Colonic mucosa (tissue), 4 donors: ENCODE measurements at regions not wholly inside any gene's neighbourhood (a gene's known extent, or its start where the extent isn't known, plus 50 kb on each side); places are given as distances from the start of the nearest gene placed in this dataset.

Experiments used
- DNase-seq: peaks from one replicate; pipeline ENCODE4 v3.0.0-alpha.2; 2020
- H3K27ac ChIP-seq: fragments of 200-600 bp; one replicate; pipeline ENCODE4 v1.8.0; 2021
- H3K27me3 ChIP-seq: fragments of 200-600 bp; one replicate; pipeline ENCODE4 v1.8.0; 2021
- H3K36me3 ChIP-seq: fragments of 200-600 bp; one replicate; pipeline ENCODE4 v1.8.0; 2021
- H3K4me1 ChIP-seq: fragments of 200-600 bp; one replicate; pipeline ENCODE4 v1.8.0; 2021; ENCODE audit warnings: mild to moderate bottlenecking
- H3K4me3 ChIP-seq: fragments of 200-600 bp; one replicate; pipeline ENCODE4 v1.8.0; 2021
- H3K9ac ChIP-seq, 2 donors: one replicate each; pipeline ENCODE4 v1.7.0; 2013; ENCODE audit warnings: control low read depth in 2 of 2, low read depth in 2 of 2, low read length in 2 of 2
- H3K9me3 ChIP-seq: fragments of 200-600 bp; one replicate; pipeline ENCODE4 v1.8.0; 2021
- intact Hi-C: fragments of 100-400 bp; cut with DNase I; formaldehyde crosslinking; loops from one replicate; pipeline ENCODE4 v1.14.1; 2022
- TF ChIP-seq, protein P1 (sequence below): fragments of 200-600 bp; IDR thresholded peaks from one replicate; pipeline ENCODE4 v1.8.0; 2022; ENCODE audit warnings: antibody characterized with exemption, mild to moderate bottlenecking
- donor health status: healthy.
- donor health status: DM: no; HTN: no; CAD: no.
- donor health status: DM: no; HTN: no; CAD: no.

DNA sequence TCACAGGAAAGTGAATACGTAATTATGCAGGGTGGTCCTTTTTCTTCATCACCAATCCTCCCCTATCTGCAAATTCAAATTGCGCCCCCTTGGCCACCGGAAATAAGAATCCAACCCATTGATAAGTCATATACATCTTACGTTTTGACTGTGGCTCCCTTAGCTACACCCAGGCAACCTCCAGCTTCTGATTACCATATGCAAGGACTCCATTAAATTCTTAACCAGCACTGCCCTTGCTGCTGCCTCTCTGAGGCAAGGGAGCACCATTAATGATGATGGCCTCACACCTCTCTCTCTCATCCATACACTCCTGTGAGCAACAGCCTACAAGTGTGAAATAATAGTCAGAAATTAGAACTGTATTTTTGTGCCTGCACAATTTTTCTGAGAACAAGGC, 106.0 kb upstream of the NOCT start:
- no peak overlapping the region for H3K27ac ChIP-seq
- no peaks in the 10 kb centered on the region for H3K9me3 ChIP-seq
- H3K4me1 ChIP-seq = peaks cover 5% of the 10 kb centered on the region
- no peak overlapping the region for H3K4me3 ChIP-seq
- H3K9ac ChIP-seq = no peak overlapping the region
- no peaks in the 10 kb centered on the region for H3K27me3 ChIP-seq
- DNase-seq = no peak
- intact Hi-C loops = no loop called here
- TF ChIP-seq, protein P1, sequence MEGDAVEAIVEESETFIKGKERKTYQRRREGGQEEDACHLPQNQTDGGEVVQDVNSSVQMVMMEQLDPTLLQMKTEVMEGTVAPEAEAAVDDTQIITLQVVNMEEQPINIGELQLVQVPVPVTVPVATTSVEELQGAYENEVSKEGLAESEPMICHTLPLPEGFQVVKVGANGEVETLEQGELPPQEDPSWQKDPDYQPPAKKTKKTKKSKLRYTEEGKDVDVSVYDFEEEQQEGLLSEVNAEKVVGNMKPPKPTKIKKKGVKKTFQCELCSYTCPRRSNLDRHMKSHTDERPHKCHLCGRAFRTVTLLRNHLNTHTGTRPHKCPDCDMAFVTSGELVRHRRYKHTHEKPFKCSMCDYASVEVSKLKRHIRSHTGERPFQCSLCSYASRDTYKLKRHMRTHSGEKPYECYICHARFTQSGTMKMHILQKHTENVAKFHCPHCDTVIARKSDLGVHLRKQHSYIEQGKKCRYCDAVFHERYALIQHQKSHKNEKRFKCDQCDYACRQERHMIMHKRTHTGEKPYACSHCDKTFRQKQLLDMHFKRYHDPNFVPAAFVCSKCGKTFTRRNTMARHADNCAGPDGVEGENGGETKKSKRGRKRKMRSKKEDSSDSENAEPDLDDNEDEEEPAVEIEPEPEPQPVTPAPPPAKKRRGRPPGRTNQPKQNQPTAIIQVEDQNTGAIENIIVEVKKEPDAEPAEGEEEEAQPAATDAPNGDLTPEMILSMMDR = no peak
- no peaks in the 10 kb centered on the region for H3K36me3 ChIP-seq

DNA sequence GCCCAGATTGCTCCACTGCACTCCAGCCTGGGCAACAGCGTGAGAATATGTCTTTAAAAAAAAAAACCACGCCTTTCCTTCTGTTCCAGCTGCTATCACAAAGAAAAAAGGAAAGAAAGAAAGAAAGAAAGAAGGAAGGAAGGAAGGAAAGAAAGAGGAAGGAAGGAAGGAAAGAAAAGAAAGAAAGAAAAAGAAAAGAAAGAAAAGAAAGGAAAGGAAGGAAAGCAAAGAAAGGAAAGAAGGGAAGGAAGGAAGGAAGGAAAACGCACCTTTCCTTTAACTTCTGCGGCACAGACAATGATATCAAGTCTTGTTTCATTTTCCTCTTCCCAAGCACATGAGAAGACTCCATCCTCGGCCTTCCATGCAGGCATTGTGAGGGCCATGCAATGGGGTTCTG, 107.4 kb upstream of the NOCT start:
- no peak overlapping the region for H3K4me3 ChIP-seq
- no peak for DNase-seq
- no peaks in the 10 kb centered on the region for H3K27me3 ChIP-seq
- H3K4me1 ChIP-seq = peaks cover 5% of the 10 kb centered on the region
- TF ChIP-seq, protein P1 = no peak
- intact Hi-C loops = no loop called here
- H3K27ac ChIP-seq = no peak overlapping the region
- no peaks in the 10 kb centered on the region for H3K9me3 ChIP-seq
- H3K9ac ChIP-seq = no peak overlapping the region
- H3K36me3 ChIP-seq = no peaks in the 10 kb centered on the region

DNA sequence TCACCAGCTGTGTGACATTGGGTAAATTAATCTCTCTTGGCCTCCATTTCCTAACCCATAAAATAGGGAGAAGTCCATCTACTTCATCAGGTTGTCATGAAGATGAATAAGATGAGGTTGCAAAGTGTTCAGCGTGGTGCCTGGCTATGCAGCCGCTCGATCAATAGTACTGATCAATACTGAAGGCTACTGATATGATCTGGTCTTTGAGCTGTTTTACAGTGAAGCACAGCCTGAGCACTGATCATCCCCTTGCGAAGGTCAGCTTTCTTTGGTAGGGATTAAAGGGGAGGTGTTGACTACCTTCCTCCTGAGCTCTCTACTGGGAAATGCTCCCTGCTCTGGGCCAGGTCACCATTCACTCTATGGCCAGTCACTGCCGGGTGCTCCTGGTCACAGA, 108.4 kb upstream of the NOCT start:
- Histone ChIP-seq H3K4me1 (peaks cover 5% of the 10 kb centered on the region), H3K27ac (no peak overlapping the region), H3K9ac (no peak overlapping the region), H3K9me3 (no peaks in the 10 kb centered on the region), H3K4me3 (no peak overlapping the region), H3K27me3 (no peaks in the 10 kb centered on the region), H3K36me3 (no peaks in the 10 kb centered on the region)
- no peak for DNase-seq
- intact Hi-C loops = no loop called here
- TF ChIP-seq, protein P1 = no peak

DNA sequence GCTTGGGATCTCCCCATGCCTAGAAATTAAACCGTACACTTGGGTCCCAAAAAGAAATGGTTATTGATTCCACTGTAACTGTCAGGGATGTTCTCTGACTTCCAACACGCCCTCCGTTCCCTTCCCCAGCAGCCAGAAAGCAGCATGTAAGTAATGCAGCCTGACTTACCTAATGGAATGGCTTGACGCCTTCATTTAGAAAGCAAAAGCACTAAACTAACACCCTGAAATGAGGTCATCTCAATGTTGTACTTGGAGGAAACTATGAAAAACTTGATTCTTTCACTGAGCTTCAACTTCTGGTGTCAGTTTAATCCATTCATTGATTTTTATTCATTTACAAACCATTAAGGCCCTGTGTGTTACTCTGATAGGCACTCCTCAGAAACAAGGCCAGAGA, 110.8 kb upstream of the NOCT start:
- Histone ChIP-seq H3K27me3 (no peaks in the 10 kb centered on the region), H3K4me1 (no peaks in the 10 kb centered on the region), H3K36me3 (no peaks in the 10 kb centered on the region), H3K27ac (no peak overlapping the region), H3K9ac (no peak overlapping the region), H3K9me3 (no peaks in the 10 kb centered on the region), H3K4me3 (no peak overlapping the region)
- intact Hi-C loops = no loop called here
- DNase-seq = no peak
- TF ChIP-seq, protein P1 = no peak

DNA sequence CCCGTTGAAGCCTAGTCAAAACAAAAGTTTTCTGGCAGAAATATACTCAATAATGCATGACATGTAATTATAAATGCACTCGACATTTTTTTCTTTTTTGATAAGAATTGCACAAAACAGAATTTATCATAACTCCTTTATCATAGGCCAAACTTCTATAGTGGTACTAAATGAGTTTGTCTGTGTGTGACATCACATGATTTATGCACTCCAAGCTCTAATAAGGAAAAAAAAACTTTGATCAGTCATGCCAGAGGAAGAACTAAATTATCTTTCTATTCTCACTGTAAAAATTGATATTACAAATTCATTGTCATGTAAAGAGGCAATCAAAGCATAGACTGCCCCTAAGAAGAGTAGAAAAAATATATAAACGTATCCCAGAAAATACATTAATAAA, 112.4 kb upstream of the NOCT start:
- DNase-seq = no peak
- H3K9ac ChIP-seq = no peak overlapping the region
- H3K4me3 ChIP-seq = no peak overlapping the region
- H3K27me3 ChIP-seq = no peaks in the 10 kb centered on the region
- intact Hi-C loops = no loop called here
- H3K27ac ChIP-seq = no peak overlapping the region
- no peaks in the 10 kb centered on the region for H3K36me3 ChIP-seq
- TF ChIP-seq, protein P1 = no peak
- H3K4me1 ChIP-seq = no peaks in the 10 kb centered on the region
- no peaks in the 10 kb centered on the region for H3K9me3 ChIP-seq

DNA sequence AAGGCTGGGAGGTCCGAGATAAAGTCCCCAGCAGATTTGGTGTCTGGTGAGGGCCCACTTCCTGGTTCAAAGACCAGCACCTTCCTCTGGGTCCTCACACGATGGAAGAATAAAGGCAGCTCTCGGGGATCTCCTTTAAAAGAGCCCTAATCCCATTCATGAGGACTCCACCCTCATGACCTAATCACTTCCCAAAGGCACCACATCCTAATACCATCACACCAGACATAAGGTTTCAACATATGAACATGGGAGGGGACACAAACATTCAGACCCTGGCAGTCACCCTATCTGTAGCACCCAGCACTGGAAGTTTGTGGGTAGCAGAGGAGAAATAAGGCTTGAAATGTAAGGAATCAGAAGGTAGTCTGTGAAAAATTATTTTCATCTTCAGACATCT, 112.9 kb upstream of the NOCT start:
- Histone ChIP-seq H3K4me3 (no peak overlapping the region), H3K9ac (no peak overlapping the region), H3K27me3 (no peaks in the 10 kb centered on the region), H3K36me3 (no peaks in the 10 kb centered on the region), H3K9me3 (no peaks in the 10 kb centered on the region), H3K27ac (no peak overlapping the region), H3K4me1 (no peaks in the 10 kb centered on the region)
- intact Hi-C loops = no loop called here
- DNase-seq = no peak
- TF ChIP-seq, protein P1 = no peak
